NK-92 treated with Interleukin-12 subunit alpha and Interleukin-12 subunit beta, amount 100 ng/mL, for 24 hours (cell line): ENCODE measurements at regions not wholly inside any gene's neighbourhood (a gene's known extent, or its start where the extent isn't known, plus 50 kb on each side); places are given as distances from the start of the nearest gene placed in this dataset.

ENCODE experiments used
- DNase-seq: peaks from one replicate; lab custom pipeline; 2025; lab: John Stamatoyannopoulos, UW

- DNase-seq: no peak
Measured at GRCh38 chr4:136281889-136282288, 1250.4 kb downstream of the PCDH18 start.

DNA sequence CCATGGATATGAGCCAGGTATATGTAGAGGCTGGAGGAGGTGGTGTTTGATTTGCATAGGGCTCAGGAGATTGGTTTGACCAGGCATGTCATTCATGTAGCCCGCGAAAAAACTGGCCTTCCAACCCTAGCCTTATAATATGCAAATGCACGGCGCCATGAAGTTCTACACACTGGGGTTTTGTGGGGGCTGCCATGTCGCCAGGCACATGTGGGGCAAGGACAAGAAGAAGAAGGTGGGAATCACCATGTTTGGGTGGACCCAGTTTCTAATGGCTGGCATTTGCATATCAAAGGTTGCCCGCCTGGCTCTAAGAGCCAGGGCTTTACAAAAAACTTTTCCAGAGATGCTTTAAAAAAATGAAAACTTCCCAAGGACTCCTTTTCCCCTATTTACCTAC, 1251.0 kb downstream of the PCDH18 start:
- DNase-seq: no peak

DNA sequence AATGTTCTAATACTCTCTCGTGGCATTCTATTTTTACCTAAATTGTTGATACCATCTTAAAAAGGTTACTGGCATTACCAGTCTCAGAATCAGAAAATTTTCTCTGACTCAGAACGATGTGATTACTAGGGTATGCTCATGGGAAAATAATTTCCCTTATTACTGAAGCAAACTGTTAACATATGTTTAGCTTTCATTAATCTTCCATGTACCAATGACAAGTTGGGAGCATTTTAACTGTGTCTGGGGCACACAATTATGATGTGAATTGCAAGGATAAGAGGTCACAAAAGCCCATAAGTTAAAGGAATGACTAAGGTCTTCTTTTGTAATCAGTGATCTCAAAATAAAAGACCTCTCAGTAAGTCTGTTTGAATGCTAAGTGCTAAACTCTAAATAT, 1254.6 kb downstream of the PCDH18 start:
- no peak for DNase-seq

- DNase-seq: no peak
Measured at GRCh38 chr4:136246876-136247275, 1285.4 kb downstream of the PCDH18 start.

DNA sequence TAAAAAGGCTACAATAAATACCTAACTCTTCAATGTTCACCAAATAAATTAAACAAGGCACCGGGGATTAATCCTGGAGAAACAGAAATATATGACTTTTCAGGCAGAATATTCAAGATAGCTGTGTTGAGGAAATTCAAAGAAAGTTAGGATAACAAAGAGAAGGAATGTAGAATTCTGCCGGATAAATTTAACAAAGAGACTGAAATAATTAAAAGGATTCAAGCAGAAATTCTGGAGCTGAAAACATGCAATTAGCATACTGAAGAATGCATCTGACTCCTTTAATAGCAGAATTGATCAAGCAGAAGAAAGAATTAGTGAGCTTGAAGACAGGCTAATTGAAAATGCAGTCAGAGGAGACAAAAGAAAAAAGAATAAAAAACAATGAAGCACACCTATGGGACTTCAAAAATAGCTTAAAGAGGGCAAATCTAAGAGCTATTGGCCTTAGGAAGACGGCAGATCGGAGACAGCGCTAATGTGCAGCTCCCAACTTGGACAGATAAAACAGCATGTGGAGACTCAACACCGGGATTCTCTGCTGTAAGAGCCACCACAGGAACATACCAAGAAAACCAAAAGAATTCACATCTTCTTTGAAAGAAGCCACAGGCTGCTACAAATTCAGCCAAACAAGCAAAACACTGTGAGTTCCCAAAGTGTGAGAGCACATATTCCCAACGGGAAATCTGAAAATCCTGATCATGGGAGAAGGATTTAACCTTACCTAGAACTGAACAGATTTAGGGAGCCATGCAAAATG, 1290.9 kb downstream of the PCDH18 start:
- no peak for DNase-seq

- DNase-seq: no peak
Measured at GRCh38 chr4:136227315-136227714, 1305.0 kb downstream of the PCDH18 start.

- no peak for DNase-seq
Measured at GRCh38 chr4:136219592-136220125, 1312.6 kb downstream of the PCDH18 start.

- DNase-seq: no peak
Measured at GRCh38 chr4:136203199-136203598, 1329.1 kb downstream of the PCDH18 start.

- no peak for DNase-seq
Measured at GRCh38 chr4:136198358-136198757, 1333.9 kb downstream of the PCDH18 start.

DNA sequence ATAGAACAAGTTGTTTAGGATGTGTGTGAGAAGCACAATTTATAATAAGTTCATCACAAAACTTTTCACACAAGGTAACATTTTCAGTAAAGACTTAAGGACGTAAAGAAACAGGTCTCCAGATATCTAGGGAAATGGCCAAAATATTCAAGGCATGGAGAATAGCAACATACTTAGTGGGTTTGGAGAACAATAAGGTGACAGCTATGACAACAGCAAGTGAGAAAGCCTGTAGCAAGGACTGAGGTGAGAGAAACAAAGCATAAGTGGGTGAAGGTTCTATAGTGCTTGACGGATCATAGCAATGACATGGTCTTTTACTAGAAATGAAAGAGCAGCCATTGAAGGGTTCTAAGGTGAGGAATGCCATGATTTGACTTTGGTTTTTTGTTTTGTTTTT, 1337.3 kb downstream of the PCDH18 start:
- DNase-seq: no peak

GRCh38 chr4:136186650-136187049, 1345.6 kb downstream of the PCDH18 start:
- no peak for DNase-seq

- DNase-seq: no peak
Measured at GRCh38 chr4:136183513-136183912, 1348.8 kb downstream of the PCDH18 start.

GRCh38 chr4:136156947-136157346, 1375.3 kb downstream of the PCDH18 start:
- no peak for DNase-seq

DNA sequence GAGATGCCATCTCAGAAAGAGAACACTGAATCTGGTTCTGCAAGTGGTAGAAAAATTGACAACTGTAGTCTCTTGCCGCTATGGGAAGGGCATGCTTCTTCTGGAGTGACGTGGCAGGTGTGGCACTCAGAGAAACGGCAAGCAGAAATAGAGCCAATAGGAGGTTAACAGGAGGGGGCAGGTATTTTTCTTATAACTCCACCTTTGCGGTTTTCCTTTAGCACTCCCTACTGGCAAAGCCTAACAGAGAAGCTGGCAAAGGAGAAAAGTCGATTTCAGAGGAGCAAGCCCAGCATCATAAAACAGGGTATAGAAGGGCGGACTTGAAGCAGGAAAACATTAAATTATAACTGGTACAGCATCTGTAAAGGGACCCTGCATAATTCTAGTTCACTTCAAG, 1382.2 kb downstream of the PCDH18 start:
- DNase-seq: no peak

GRCh38 chr4:136136601-136137000, 1395.7 kb downstream of the PCDH18 start:
- DNase-seq: no peak

- DNase-seq: no peak
Measured at GRCh38 chr4:136124251-136124745, 1408.0 kb downstream of the PCDH18 start.

GRCh38 chr4:136121426-136121825, 1410.9 kb downstream of the PCDH18 start:
- DNase-seq: no peak

DNA sequence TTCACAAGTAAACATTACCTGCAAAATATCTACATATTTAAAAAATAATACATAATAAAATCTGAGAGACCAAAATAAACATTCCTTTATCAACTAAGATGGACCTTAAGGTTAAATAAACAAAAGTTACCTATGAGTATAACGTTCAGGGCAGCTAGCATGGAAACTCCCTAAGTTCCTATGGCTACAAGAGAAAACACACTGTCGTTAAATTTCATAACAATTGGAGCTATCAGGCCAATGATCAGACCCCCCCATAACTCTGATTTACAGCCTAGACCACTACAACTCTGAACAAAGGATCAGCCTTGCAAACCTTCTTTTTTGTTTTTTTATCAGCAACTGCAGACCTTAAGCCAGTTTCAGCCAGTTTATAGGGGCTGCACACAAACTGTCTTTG, 1418.4 kb downstream of the PCDH18 start:
- no peak for DNase-seq

DNA sequence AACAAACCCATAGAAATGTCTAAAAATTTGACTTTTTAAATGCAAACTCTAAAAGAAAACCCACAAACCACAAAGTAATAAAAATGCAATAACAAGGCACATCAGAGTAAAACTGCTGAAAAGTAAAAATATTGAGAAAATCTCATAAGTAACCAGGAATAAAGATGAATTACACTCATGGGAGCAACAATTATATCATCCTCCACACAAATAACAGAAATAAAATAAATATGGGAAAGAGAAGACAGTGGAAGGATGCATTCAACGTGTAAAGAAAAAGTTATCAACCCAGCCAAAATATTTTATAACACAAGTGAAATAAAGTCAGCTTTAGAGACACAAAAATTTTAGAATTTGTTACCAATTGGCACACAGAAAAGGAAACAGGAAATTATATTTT, 1420.2 kb downstream of the PCDH18 start:
- no peak for DNase-seq

GRCh38 chr4:136106753-136107152, 1425.5 kb downstream of the PCDH18 start:
- no peak for DNase-seq

DNA sequence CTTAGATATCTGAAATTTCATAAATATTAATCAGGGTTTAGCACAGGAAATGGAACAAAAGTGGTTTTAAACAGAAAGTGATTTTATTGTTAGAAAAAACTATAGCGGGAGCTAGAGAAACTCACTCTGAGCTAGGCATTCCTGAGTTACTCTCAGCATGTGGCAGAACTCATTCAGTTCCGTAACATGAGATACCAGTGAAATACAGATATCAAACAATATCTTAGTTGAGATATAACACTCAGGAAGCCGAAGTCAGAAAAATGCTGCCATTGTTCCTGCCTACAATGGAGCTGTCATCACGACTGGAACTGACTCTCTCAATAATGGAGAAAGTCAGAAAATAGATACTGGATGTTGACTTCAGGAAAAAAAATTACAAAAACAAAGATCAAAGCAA, 1428.7 kb downstream of the PCDH18 start:
- DNase-seq: no peak

DNA sequence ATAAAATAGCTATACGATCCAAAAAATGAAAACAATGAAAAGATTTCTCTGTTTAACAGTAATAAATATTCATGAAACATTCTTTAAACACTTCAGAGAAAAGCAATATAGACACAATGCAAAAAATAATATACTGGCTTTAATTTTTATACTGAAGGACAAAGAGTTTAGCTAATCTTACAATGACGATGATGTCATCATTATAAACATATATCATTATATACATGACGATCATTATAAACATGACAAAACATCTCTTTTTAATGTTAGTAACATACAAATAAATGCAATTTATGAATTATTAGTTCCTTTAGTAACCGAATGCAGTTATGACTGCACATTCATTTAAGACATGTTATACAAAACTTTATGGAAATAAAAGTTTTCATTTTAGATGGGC, 1434.6 kb downstream of the PCDH18 start:
- DNase-seq: no peak

GRCh38 chr4:136088211-136088867, 1444.0 kb downstream of the PCDH18 start:
- no peak for DNase-seq
